ENCODE measurements at regions not wholly inside any gene's neighbourhood (a gene's known extent, or its start where the extent isn't known, plus 50 kb on each side); places are given as distances from the start of the nearest gene placed in this dataset.

- TF ChIP-seq, protein P1, sequence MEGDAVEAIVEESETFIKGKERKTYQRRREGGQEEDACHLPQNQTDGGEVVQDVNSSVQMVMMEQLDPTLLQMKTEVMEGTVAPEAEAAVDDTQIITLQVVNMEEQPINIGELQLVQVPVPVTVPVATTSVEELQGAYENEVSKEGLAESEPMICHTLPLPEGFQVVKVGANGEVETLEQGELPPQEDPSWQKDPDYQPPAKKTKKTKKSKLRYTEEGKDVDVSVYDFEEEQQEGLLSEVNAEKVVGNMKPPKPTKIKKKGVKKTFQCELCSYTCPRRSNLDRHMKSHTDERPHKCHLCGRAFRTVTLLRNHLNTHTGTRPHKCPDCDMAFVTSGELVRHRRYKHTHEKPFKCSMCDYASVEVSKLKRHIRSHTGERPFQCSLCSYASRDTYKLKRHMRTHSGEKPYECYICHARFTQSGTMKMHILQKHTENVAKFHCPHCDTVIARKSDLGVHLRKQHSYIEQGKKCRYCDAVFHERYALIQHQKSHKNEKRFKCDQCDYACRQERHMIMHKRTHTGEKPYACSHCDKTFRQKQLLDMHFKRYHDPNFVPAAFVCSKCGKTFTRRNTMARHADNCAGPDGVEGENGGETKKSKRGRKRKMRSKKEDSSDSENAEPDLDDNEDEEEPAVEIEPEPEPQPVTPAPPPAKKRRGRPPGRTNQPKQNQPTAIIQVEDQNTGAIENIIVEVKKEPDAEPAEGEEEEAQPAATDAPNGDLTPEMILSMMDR (IDR thresholded peaks at IDR 0.05) = no peak
- TF ChIP-seq POLR2A (IDR thresholded peaks at IDR 0.05) (no peak), EP300 (IDR thresholded peaks at IDR 0.05) (no peak)
Observed at GRCh38 chr6:168159506-168159905, 80.5 kb upstream of the FRMD1 start.

Data from ovary (tissue), 3 donors.